PC-9 (cell line): ENCODE measurements at regions not wholly inside any gene's neighbourhood (a gene's known extent, or its start where the extent isn't known, plus 50 kb on each side); places are given as distances from the start of the nearest gene placed in this dataset.

Experiments used
- EZH2 ChIP-seq: fragments of 200-600 bp; sonication (generic); IDR thresholded peaks from 2 replicates; pipeline ENCODE4 v1.8.0; 2017; ENCODE audit warnings: antibody characterized with exemption, low read depth
- TF ChIP-seq, protein P1 (sequence below): fragments of 200-600 bp; sonication (generic); conservative IDR thresholded peaks from 2 replicates; pipeline ENCODE4 v1.6.1; 2017; ENCODE audit warnings: mixed run types, antibody characterized with exemption, mild to moderate bottlenecking, moderate library complexity

DNA sequence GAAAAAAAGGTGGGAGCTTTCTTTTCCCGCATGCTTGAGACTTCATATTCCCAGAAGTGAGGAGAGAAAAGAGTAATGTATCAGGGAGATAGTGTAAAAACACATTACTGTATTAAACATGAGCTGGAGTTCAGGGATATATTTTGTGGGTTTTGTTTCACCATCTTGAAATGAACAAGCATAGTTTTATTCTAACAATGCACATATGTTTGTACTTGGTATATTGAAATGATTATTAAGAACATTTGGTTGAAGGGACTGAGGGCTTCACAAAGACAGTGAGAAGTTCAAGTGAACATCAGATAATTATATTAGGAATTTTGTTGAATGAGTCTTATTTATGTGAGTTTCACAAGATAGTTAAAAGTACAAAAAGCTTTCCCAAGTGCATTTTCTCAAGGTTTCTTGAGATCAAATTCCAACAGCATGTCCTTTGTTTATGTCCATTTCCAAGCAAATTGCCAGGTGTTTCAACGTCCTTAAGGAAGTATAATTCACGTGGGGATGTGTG is 368.8 kb downstream of the ANKRD50 start:
- TF ChIP-seq, protein P1, sequence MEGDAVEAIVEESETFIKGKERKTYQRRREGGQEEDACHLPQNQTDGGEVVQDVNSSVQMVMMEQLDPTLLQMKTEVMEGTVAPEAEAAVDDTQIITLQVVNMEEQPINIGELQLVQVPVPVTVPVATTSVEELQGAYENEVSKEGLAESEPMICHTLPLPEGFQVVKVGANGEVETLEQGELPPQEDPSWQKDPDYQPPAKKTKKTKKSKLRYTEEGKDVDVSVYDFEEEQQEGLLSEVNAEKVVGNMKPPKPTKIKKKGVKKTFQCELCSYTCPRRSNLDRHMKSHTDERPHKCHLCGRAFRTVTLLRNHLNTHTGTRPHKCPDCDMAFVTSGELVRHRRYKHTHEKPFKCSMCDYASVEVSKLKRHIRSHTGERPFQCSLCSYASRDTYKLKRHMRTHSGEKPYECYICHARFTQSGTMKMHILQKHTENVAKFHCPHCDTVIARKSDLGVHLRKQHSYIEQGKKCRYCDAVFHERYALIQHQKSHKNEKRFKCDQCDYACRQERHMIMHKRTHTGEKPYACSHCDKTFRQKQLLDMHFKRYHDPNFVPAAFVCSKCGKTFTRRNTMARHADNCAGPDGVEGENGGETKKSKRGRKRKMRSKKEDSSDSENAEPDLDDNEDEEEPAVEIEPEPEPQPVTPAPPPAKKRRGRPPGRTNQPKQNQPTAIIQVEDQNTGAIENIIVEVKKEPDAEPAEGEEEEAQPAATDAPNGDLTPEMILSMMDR: no peak
- TF ChIP-seq EZH2: no peak
